GM21786 (cell line): ENCODE measurements at regions not wholly inside any gene's neighbourhood (a gene's known extent, or its start where the extent isn't known, plus 50 kb on each side); places are given as distances from the start of the nearest gene placed in this dataset.

ENCODE experiments used
- ATAC-seq: cut with Tn5 transposase; IDR thresholded peaks from one replicate; pipeline ENCODE4 v1.9.1; 2021; ENCODE audit not compliant: unreplicated experiment

DNA sequence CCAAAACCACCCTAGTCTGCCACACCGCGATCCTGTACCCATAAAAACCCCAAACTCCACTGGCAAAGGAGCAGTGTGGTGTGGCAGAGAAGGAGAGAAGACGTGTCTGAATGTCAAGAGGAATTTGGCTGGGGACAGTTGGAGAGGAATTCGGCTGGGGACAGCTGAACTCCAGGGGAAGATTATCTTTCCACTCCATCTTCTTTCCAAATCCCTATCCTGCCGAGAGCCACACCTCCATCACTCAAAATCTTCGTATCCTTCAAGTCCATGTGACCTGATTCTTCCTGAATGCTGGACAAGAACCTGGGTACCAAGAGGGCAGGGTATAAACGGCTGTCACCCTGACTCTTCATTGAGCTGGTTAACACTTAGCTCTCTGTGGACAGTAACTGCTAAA, 448.1 kb downstream of the ARHGEF28 start:
- ATAC-seq, result no peak

DNA sequence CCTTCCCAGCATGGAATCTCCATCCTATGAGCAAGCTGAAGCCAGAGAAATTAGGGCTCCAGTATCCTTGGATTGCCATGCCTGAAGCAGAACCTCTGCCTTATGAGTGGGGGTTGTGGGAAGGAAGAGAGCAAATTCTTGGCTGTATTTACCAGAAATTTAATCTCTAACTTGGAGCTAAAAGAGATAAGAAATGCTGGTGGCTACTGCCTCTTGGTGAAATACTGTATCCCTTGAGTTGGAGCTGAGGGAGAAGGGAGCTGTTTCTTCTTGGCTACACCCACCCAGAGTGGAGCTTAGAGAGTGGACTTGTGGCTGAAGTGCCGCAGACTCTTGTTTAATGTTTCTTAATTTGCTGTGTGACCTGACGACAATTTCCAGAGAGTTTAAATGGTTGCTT, 447.3 kb downstream of the ARHGEF28 start:
- no peak for ATAC-seq

DNA sequence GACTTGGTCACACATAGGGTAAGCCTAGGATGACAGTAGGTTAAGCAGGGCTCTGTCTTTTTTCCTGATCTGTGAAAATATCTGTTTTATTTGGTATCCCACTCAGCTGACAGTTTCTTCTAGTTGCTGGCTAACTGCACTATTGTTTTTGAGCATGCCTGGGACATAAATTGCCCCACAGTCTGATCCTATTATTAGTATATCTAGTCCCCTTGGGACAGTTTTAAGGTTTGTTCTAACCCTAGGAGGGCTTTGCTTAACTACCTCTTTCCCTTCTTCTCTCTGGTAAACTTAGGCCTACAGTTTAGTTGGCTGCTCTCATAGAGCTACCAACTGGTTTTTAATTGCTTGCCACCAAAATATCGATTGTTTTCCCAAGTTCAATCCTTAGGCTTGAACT, 446.6 kb downstream of the ARHGEF28 start:
- no peak for ATAC-seq

DNA sequence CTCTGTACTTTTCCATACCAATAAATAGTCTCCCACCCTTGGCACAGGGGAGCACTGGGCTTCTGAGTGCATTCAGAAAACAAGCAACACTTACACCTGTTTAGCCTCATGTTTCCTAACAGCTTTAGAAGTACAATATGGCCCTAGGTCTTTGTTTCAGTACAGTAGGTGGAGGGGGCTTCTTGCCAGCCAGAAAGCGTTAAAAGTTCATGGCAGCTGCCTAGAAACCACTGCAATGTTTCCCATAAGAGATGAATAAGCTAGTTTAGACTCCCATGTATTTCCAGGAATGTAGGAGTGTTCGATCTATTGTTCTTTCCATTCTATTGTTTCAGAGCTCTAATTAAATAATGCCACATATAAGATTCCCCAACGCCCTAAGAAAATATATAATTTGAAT, 444.8 kb downstream of the ARHGEF28 start:
- ATAC-seq, result no peak

DNA sequence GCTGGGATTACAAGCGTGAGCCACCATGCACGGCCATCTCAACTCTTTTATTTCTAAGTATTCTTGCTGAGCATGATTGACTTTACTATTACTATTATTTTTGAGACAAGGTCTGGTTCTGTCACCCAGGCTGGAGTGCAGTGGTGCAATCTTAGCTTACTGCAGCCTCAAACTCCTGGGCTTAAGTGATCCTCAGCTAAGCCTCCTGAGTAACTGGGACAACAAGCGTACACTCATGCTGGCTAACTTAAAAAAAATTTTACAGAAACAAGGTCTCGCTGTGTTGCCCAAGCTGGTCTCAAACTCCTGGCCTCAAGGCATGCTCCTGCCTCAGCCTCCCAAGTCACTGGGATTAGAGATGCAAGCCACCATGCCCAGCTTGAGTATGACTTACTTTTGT, 443.7 kb downstream of the ARHGEF28 start:
- no peak for ATAC-seq

DNA sequence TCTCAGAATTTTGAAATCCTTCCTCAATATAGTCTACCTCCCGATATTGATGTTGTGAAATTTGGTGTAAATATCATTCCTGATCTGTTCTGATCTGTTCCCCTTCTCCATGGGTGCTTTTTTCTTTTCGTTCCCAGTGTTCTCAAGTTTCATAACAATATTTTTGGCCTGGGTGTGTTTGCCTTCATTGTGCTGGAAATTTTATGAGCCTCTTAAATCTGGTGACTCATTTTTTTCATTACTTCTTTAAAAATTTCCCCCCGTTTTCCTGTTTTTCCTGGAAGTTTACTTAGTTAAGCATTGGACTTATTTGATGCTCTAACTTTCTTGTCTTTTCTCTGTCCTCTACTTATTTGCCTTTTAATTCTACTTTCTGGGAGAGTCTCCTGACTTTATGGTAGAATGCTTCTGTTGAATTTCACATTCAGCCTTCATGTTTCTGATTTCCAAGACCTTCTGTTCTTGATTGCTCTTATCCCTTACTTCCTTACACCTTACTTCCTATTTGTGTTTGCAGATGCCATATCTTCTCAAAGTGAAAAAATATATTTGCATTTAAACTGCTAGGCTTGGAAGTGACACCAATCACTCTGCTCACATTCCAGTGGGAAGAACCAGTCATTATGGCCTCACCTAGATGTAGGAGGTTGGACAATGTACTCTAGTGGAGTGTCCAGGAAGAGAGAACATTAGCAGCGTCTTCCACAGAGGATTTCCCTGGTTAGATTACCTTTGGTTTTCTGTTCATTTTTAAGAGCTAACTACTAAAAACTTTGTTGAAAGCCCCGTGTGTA, 441.9 kb downstream of the ARHGEF28 start:
- ATAC-seq, result no peak

DNA sequence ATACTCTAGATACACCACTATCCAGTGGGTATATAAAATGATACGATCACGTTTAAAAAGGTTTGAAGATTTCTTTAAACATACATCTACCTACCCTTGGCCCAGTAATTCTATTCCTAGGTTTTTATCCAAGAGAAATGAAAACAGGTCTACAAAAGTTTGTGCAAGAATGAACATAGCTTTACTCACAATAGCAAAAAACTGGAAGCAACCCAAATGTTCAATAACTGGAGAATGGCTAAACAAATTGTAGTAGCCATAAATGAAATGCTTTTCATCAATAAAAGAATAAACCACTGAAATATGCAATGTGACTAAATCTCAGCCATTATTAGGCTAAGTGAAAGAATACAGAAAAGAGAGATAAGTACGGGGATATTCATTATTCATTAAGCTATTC, 438.9 kb downstream of the ARHGEF28 start:
- ATAC-seq, result no peak

DNA sequence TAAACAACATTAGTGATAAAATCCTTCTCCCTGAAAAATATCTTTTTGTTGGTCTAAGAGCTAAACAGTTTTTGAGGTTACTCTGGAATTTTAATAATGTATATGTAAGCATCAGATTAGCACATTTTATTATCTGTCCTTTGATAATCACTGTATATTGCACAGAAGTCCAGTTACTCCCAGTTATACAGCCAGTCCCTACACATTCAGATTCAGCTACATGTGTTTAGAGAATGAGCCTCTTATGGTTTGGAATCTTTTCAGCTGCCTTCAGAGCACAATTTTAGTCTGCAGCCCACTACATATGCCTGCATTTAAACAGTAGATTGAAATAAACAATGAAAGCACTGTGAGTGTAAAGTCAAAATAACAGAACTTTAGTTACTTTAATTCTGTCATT, 438.2 kb downstream of the ARHGEF28 start:
- no peak for ATAC-seq

DNA sequence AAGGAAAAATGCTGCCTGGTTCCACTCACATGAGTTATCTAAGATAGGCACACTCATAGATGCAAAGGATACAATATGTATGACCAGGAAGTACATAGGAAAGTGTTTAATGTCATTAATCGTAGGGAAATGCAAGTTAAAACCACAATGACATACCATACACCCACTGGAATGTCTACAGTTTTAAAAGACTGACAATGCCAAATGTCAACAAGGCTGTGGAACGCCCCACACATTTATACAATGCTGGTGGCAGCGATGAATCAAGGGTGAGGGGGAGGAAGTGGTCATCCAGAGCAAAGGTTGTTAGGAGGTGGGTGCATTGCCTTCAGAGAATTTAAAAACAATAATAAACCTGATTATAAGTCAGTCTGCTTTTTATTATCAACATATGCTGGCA, 437.8 kb downstream of the ARHGEF28 start:
- no peak for ATAC-seq

DNA sequence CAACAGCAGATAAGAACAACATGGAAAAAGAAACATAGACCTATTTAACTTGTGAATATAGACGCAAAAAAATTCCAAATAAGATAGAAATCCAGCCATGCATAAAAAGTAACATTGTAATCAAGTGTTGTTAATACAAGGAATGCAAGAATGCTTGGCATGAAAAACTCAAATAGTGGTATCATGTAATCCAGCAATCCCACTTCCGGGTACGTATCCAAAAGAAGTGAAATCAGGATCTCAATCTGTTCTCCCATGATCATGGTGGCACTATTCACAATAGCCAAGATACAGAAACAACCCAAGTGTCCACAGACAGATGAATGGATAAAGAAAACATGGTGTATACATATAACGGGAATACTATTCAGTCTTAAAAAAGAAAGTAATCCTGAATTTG, 437.4 kb downstream of the ARHGEF28 start:
- ATAC-seq, result no peak

DNA sequence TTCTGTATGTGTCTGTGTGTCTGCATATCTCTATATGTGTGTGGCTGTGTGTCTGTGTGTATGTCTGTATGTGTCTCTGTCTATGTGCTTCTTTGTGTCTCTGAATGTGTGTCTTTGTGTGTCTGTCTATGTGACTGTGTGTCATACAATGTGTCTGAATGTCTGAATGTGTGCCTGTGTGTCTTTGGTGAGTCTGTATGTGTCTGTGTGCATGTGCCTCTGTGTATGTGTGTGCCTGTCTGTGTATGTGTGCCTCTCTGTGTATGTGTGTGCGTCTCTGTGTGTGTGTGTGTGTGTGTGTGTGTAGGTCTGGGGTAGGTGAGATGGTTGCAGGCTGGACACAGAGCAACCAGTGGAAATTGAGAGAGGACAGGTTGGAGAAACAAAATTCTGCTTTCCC, 435.3 kb downstream of the ARHGEF28 start:
- no peak for ATAC-seq

DNA sequence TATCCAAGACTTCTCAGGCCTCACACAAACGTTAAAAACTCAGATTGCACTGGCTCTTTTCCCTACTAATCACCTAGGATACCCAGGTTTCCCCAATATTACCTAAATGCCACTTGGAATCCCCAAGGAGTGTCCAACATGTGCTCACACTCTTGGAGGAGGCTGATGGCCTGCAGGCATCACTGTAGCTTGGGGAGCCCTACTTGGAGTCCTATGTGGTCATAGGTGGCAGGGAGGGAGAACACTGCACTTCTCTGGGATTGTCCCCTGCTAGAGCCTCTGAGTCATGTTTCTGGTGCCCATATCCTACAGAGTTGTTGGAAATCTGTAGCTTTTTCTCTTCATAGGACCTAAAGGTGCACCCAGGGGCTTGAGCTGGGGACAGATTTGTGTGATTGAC, 433.7 kb downstream of the ARHGEF28 start:
- ATAC-seq, result no peak

DNA sequence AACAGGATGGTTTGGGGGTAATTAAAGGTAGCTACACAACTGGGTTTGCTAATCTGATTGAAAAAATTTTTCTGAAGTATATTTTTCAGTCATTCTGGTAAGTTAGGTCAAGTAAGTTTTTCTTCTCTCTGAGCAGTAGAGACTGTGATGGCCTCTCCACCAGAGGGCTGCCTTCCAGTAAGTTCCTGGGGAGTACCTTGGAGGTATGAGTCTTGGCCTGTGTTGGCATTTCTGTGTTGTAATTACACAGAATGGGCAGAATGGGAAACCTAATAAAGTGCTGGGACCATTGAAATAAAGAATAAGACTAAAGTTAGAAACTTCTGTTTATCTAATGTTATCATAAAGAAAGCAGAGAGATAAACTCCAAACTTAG, 430.8 kb downstream of the ARHGEF28 start:
- no peak for ATAC-seq

DNA sequence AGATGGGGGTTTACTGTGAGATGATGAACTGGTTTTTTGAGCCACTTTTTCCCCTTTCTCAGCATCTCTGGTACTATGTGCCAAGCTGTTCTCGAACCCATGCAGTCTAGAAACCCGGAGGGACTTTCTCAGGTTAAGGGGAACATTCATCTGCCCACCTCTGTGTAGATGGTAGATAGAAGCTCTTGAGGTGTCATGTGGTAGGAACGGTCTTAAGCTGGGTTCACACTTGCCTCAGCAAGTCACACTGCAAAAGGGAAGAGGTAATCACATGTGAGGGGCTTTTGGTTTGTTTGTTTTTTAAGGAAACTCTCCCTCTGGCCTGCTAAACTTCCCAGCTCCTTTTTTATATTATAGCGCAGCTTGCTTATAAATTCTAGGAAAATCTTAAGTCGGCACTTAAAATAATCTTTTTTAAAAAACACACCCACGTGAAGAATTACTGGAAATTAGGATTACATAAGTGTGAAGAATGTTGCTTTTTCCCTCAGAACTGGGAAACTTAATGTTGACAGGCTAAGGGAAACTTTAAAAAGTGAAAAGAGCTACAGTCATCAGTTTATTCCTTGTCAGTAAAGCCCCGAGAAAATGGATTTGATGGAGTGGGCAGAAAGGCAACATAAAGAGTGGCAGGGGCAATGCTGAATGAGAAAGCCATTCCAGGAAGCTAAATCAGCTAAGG, 430.3 kb downstream of the ARHGEF28 start:
- ATAC-seq, result no peak

DNA sequence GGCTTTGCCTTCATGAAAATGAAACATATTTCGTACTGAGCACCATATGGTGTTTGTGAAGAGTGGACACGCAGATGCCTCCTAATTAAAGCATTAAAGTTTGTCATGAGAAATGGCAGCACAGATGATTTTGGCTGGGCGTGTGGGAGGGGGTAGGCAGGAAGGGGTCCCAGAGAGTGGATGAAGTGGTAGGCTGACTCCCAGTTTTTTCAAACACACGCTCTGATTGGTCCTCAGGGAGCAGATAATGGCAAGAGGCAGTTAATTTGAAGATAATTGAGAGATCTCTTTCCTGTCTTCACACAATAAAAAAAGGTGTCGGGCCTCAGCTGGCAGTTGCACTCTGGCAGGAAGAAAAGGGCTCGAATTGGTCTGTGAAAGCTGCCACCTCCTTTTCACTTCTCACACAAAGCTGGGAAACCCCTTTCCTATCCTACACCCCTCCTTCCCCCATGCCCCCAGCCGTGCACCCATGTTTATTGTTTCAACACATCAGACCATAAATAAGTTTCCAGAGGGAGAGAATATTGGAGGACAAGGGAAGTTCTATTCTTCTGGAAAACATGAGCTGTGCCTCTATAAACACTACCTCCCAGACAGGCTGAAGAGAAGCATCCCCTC, 429.6 kb downstream of the ARHGEF28 start:
- no peak for ATAC-seq

DNA sequence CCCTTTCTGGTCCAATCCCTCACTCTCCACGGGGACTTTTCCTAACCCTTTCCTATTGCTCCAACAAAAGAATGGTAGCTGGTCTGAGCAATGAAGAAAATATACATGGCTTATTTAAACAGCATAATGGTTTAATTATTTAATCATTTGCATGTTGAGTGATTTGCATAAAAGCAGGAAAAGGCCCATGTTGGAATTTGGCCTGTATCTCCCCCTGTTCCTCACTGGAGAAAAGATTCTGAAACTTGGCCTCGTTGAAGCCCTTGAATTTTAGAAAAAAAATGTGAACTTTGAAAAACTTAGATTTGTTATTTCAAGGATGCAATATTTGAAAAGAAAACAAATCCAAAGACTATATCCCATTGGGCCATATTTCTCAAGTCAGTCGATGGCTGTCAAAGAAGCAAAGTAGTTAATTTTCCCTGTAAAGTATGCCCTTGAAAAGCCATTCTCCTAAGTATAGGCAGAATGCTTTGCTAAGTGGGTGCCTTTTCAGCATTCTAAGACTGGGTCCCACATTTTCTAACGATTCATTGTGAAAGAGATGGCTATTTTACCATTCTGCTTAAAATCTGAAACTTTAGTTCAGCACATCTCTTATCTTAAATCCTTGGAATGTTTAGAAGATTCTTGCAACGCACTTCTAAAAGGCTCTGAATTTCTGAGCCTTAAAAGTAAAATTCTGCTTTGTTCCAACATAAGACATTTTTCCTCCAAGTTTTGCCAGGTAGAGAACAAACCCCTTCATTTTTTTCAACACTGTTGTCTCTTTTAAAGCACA, 428.8 kb downstream of the ARHGEF28 start:
- ATAC-seq, result no peak

DNA sequence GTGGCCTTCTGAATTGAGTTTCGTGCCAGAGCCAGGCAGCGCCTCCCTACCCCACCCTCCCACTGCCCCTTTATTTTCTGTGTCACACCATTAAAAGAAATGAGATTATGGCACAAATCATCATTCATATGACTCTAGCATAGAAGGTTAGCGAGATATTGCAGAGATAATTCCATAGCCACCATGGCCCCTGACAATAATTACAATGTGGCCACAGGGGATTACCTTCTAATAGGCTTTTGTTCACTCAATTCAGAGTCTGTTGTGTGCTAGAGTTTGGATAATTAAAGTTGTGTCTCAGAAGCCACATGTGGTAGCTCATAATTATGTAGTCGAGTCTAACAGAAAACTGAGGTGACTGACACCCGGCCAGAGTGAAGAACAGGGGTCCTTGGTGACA, 428.1 kb downstream of the ARHGEF28 start:
- ATAC-seq, result no peak

DNA sequence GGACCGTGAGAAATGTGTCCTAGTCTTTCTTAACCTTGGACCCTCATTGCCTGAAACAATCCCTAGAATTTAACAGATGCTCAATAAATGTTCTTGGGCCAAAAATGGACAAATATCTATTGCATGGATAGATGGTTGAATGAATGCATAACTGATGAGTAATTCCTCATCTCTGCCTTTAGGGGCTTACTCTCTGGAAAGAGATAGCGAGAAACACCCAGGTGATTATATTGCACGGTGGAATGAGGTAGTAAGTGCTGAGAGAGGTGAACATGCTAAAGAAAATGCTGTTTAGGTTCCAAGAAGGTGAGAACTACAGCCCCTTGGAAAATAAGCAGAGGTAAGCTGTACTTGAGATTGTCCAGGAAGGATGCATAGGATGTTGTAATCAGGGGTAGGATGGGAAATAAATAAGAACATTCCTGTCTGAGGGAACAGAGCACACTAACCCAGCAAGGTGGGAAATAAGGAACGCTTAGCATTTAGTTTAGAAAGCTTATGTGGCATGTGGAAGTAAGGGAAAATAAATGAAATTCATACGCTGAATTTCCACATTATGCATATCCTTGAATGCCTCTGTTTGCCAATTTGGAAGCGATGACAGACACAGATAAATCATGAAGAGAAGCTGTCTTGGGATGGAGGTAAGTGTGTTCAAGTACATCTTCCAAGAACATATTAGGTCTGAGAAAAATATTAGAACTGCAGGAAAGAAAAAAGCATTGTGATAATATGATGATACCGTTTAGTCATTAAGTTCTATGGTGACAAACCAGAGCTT, 426.6 kb downstream of the ARHGEF28 start:
- ATAC-seq, result no peak

DNA sequence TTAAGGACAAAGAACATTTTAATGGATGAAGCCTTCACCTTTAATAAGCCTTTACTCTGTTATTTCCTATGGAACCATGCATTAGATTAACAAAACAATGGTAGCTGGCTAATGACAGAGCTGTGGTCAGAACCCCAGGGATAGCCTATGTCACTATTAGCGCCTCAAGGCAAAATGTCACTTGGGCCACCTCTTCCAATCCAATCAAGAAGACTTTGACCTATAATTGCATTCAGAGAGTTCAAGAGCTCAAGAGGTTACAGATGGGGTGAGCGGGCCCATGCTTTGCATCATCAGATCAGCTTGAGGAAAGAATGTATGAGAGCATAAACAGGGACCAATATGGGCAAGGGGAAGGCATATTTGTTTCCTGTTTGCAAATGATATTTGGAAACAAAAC, 425.1 kb downstream of the ARHGEF28 start:
- ATAC-seq, result no peak

DNA sequence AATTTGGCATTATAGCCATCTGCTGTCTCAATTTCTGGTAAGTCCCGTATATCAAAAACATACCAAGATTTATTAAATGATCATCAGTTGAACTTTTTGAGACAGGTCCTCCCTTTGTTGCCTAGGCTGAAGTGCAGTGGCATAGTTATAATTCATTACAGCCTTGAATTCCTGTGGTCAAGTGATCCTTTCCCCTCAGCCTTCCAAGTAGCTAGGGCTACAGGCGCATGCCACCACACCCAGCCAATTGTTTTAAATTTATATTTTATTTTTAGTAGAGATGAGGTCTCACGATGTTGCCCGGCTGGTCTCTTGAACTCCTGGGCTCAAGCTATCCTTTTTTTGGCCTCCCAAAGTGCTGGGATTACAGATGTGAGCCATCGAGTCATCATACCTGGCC, 418.9 kb downstream of the ARHGEF28 start:
- no peak for ATAC-seq

DNA sequence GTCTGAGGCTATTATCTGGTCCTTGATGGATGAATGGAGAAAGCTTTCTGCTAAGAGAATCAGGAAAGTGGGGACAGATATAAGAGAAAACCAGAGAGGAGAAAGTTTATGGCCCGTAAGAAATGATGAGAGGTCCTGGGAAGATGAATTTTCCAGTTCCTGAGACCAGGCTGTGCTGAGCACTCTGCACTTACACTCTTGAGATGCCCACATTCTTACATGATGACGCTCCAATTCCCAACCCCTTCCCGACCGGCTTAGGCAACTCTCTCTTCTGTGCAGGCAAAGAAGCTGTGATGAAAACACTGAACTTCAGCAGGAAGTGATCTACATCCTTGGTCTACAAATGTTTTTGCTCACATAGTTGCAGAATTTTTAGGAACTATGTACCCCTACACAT, 417.0 kb downstream of the ARHGEF28 start:
- no peak for ATAC-seq
